ENCODE measurements at regions not wholly inside any gene's neighbourhood (a gene's known extent, or its start where the extent isn't known, plus 50 kb on each side); places are given as distances from the start of the nearest gene placed in this dataset.
"Not testable (repeated sequence)": the region's sequence is repeated elsewhere in the genome, so short reads cannot be mapped to it uniquely, and the experiment has no call there.

DNA sequence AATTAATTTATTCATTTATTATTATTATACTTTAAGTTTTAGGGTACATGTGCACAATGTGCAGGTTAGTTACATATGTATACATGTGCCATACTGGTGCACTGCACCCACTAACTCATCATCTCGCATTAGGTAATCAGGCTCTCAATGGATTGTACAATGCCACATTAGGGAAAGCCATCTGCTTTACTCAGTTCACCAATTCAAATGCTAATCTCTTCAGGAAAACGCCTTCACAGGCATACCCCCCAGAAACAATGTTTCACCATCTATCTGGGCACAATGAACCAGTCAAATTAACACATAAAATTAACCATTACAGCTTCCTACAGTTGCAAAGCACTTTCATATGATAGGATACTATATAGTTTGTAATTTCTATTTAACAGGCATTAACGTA lies 84.8 kb upstream of the DNAJC10 start:
- Mint-ChIP-seq H3K27ac (no peak overlapping the region), H3K4me3 (no peak overlapping the region), H3K9me3 (no peaks in the 10 kb centered on the region), H3K27me3 (peaks cover 18% of the 10 kb centered on the region), H3K4me1 (no peaks in the 10 kb centered on the region)
- ATAC-seq: no peak
- DNase-seq: no peak

DNA sequence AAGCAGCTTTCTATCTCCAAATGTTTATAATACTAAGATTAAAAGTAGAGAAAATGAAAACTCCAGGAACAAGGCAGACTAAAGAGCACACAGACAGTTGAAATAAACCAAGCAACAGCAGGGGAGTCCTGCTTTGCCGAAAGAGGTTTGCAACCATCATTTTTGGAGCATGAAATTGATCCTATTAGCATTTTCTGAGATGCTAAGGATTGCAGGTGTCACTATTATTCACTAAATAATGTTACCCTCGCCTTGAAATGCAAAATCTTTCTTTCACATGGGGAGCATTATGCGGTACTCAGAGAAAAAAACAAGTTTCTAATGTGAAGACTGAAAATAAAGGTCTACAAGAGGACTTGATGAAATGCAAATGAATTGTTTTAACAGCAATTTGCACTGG lies 81.7 kb upstream of the DNAJC10 start:
- no peaks in the 10 kb centered on the region for H3K9me3 Mint-ChIP-seq
- ATAC-seq: no peak
- H3K4me1 Mint-ChIP-seq: no peaks in the 10 kb centered on the region
- DNase-seq: no peak
- no peak overlapping the region for H3K27ac Mint-ChIP-seq
- peaks cover 24% of the 10 kb centered on the region for H3K27me3 Mint-ChIP-seq
- H3K4me3 Mint-ChIP-seq: no peak overlapping the region

DNA sequence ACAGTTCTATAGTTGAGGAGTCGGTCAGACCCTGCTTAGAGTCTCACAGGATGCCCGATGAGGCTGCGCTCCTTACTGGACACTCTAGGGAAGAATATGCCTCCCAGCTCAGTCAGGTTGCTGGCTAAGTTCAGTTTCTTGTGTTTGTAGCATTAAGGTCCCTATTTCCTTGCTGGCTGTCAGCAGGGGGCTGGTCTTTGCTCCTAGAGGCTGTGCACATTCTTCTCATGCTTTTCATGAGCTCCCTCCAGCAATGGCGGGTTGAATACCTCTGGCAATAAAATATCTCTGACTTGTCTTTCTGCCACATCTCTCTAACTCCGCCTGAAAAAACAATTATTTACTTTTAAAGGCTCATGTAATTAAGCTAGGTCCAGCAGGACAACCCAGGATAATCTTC lies 79.4 kb upstream of the DNAJC10 start:
- Mint-ChIP-seq H3K9me3 (no peaks in the 10 kb centered on the region), H3K27ac (no peak overlapping the region), H3K4me3 (no peak overlapping the region), H3K27me3 (peaks cover 15% of the 10 kb centered on the region), H3K4me1 (no peaks in the 10 kb centered on the region)
- ATAC-seq (no peak), DNase-seq (no peak)

- Mint-ChIP-seq H3K4me1 (no peaks in the 10 kb centered on the region), H3K27me3 (peaks cover 15% of the 10 kb centered on the region), H3K4me3 (no peak overlapping the region), H3K27ac (no peak overlapping the region), H3K9me3 (no peaks in the 10 kb centered on the region)
- ATAC-seq: no peak
- no peak for DNase-seq
These were observed 77.4 kb upstream of the DNAJC10 start for GRCh38 chr2:182638667-182639066.

DNA sequence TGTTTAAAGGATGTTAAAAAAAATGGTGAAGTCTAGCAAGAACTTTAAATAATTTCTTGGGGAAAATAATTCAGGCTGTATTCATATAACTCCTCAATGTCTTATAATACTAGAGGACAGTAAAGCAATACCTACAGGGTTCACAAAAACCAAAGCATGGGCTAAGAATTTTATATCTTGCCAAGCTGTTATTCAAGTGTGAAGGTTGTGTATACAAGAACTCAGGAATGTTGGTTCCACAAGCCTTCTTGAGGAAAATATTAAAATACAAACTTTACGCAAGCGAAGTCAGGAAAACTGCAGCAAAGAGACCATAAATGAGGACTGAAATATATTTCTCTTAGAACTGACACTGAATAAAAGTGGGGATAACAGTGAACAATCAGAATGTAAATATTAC lies 76.1 kb upstream of the DNAJC10 start:
- no peaks in the 10 kb centered on the region for H3K4me1 Mint-ChIP-seq
- no peak for DNase-seq
- no peaks in the 10 kb centered on the region for H3K9me3 Mint-ChIP-seq
- no peak overlapping the region for H3K27ac Mint-ChIP-seq
- no peak for ATAC-seq
- peaks cover 15% of the 10 kb centered on the region for H3K27me3 Mint-ChIP-seq
- no peak overlapping the region for H3K4me3 Mint-ChIP-seq

DNA sequence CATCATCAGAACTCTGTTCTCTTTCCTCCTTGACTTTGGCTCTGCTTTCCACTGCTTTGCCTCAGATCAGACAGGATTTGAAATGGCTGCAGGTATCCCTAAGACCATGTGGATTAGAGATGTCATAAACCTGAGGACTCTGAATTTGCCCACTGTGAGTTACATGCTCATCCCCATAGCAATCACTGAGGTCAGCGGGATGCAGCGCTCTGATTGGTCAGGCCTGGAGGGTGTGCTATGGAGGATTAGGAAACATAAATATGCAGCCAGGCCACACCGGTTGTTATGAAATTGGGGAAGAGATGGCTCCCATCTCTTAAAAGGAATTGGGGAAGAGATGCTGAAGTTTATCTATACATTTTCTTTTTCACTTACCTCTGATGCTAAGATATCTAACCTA lies 73.7 kb upstream of the DNAJC10 start:
- peak in 1 of 2 donors; percentile 14 for DNase-seq
- Mint-ChIP-seq H3K4me1 (no peaks in the 10 kb centered on the region), H3K9me3 (no peaks in the 10 kb centered on the region), H3K27ac (no peak overlapping the region), H3K4me3 (no peak overlapping the region), H3K27me3 (peaks cover 15% of the 10 kb centered on the region)
- ATAC-seq: peak; percentile 70

DNA sequence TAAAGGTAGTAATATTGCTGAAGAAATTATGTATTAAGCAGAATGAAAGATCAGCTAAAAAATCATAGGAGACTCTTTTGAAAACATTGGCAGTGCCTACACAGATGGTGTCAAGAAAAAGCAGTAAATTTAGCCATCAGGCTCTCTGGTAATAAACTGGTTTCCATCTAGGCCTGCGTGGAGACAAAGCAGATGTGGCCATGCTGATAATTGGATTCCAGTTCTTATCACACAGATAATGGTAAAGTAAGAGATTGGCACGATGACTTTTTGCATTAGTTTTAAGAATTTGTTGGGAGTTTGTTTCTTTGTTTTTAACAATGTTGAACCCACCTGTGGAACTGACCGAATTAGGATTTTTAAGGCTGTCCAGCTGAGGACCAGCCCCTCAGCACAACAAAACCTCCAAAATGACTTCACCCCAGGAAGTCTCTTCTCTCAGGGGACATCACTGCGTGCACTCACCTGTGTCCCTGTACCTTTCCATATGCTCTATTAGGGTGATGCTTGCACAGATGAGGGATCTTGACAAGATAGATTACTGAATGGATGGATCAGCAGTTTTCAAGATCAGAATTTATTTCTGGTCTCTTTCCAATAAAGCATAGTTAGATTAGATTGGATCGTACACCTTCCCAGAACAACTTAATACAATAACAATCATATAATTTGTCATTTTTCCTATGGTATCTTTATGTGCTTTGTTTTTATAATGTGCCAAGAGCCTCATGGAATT lies 69.1 kb upstream of the DNAJC10 start:
- Mint-ChIP-seq H3K27me3 (no peaks in the 10 kb centered on the region), H3K9me3 (no peaks in the 10 kb centered on the region), H3K4me3 (no peak overlapping the region), H3K27ac (no peak overlapping the region), H3K4me1 (no peaks in the 10 kb centered on the region)
- no peak for DNase-seq
- ATAC-seq: no peak

DNA sequence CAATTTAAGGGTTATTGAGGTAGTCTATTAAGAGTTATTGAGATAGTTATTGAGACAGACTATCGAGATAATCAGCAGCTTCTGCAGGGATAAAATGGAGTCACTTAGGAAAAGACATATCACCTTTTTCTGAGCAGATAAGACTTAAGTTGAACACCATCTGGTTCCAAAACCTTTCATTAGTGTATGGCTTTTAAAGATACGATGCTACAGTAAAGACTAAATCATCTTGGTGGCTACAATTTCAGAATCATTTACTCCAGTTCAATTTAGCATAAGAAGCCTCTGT lies 68.6 kb upstream of the DNAJC10 start:
- H3K4me1 Mint-ChIP-seq: no peaks in the 10 kb centered on the region
- no peaks in the 10 kb centered on the region for H3K27me3 Mint-ChIP-seq
- H3K9me3 Mint-ChIP-seq: no peaks in the 10 kb centered on the region
- ATAC-seq: no peak
- H3K4me3 Mint-ChIP-seq: no peak overlapping the region
- no peak for DNase-seq
- H3K27ac Mint-ChIP-seq: no peak overlapping the region

- H3K9me3 Mint-ChIP-seq: no peaks in the 10 kb centered on the region
- DNase-seq (no peak), ATAC-seq (no peak)
- no peak overlapping the region for H3K27ac Mint-ChIP-seq
- H3K27me3 Mint-ChIP-seq: no peaks in the 10 kb centered on the region
- H3K4me3 Mint-ChIP-seq: no peak overlapping the region
- no peaks in the 10 kb centered on the region for H3K4me1 Mint-ChIP-seq
These were observed 66.7 kb upstream of the DNAJC10 start for GRCh38 chr2:182649316-182649715.

- Mint-ChIP-seq H3K27me3 (peaks cover 11% of the 10 kb centered on the region), H3K4me1 (no peaks in the 10 kb centered on the region), H3K9me3 (no peaks in the 10 kb centered on the region), H3K27ac (no peak overlapping the region), H3K4me3 (no peak overlapping the region)
- ATAC-seq (no peak), DNase-seq (no peak)
These were observed 65.4 kb upstream of the DNAJC10 start for GRCh38 chr2:182650704-182651103.

DNA sequence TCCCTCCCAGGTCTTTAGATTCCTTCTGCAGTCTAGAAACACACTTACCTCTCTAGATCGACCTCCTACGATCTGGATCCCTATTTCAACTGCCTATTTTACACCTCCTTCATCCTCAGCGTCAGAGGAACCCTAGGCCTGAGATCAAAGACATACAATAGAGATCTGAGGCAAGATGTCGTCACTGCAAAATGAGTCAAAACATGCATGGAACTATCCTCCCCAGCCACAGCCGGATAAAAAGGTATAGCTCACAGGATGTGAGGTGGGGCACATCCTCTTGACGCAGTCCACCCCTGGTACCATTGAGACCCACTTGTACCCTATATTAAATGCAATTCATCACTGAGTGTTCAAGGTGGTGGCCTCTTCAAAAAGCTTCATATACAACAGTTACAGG lies 63.7 kb upstream of the DNAJC10 start:
- Mint-ChIP-seq H3K4me3 (no peak overlapping the region), H3K27me3 (peaks cover 17% of the 10 kb centered on the region), H3K9me3 (no peaks in the 10 kb centered on the region), H3K27ac (no peak overlapping the region), H3K4me1 (no peaks in the 10 kb centered on the region)
- DNase-seq: no peak
- ATAC-seq: peak; percentile 54

- Mint-ChIP-seq H3K4me3 (no peak overlapping the region), H3K27me3 (peaks cover 26% of the 10 kb centered on the region), H3K27ac (no peak overlapping the region), H3K9me3 (no peaks in the 10 kb centered on the region), H3K4me1 (no peaks in the 10 kb centered on the region)
- ATAC-seq (no peak), DNase-seq (no peak)
These were observed 60.3 kb upstream of the DNAJC10 start for GRCh38 chr2:182655750-182656149.

DNA sequence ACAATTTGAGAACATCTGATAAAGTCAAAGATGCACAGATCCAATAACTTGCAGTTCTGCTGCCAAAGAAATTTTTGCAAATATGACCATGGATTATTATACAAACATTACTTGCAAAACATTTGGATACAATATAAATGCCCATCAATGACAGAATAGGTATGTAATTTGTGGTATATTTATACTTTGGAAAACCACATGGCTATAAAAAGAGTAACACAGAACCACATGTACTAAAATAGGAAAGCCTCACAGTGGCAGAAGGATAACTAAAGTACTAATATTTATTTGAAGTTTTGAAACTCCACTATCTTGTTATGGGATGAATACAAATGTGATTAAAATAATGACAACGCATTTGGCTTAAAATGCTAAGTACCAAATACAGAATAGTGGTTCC lies 51.8 kb upstream of the DNAJC10 start:
- Mint-ChIP-seq H3K27ac (no peak overlapping the region), H3K9me3 (no peaks in the 10 kb centered on the region), H3K27me3 (peaks cover 11% of the 10 kb centered on the region), H3K4me3 (no peak overlapping the region), H3K4me1 (no peaks in the 10 kb centered on the region)
- ATAC-seq (no peak), DNase-seq (no peak)

- ATAC-seq, H3K27ac Mint-ChIP-seq, DNase-seq, H3K4me1 Mint-ChIP-seq, H3K4me3 Mint-ChIP-seq, H3K9me3 Mint-ChIP-seq: not testable (repeated sequence)
- peaks cover 11% of the 10 kb centered on the region for H3K27me3 Mint-ChIP-seq
These were observed 50.6 kb upstream of the DNAJC10 start for GRCh38 chr2:182665500-182665899.
